ENCODE measurements at regions not wholly inside any gene's neighbourhood (a gene's known extent, or its start where the extent isn't known, plus 50 kb on each side); places are given as distances from the start of the nearest gene placed in this dataset.
"Not testable (repeated sequence)": the region's sequence is repeated elsewhere in the genome, so short reads cannot be mapped to it uniquely, and the experiment has no call there.

GRCh38 chr21:10437977-10438376, 83.4 kb upstream of the TPTE start:
- not testable (repeated sequence) for DNase-seq

- not testable (repeated sequence) for DNase-seq
Observed at GRCh38 chr21:10440639-10441038, 80.7 kb upstream of the TPTE start.

GRCh38 chr21:10442018-10442417, 79.4 kb upstream of the TPTE start:
- not testable (repeated sequence) for DNase-seq

- DNase-seq, result not testable (repeated sequence)
Observed at GRCh38 chr21:10445685-10446084, 75.7 kb upstream of the TPTE start.

GRCh38 chr21:10449451-10449850, 71.9 kb upstream of the TPTE start:
- not testable (repeated sequence) for DNase-seq

- not testable (repeated sequence) for DNase-seq
Observed at GRCh38 chr21:10451274-10451673, 70.1 kb upstream of the TPTE start.

- DNase-seq, result not testable (repeated sequence)
Observed at GRCh38 chr21:10457765-10458164, 63.6 kb upstream of the TPTE start.

- not testable (repeated sequence) for DNase-seq
Observed at GRCh38 chr21:10460957-10461356, 60.4 kb upstream of the TPTE start.

GRCh38 chr21:10461445-10461844, 59.9 kb upstream of the TPTE start:
- not testable (repeated sequence) for DNase-seq

GRCh38 chr21:10463156-10463555, 58.2 kb upstream of the TPTE start:
- no peak for DNase-seq

- DNase-seq, result no peak
Observed at GRCh38 chr21:10464975-10465374, 56.4 kb upstream of the TPTE start.

GRCh38 chr21:10465524-10466110, 55.8 kb upstream of the TPTE start:
- not testable (repeated sequence) for DNase-seq

GRCh38 chr21:10466200-10466599, 55.2 kb upstream of the TPTE start:
- DNase-seq, result no peak

Data from activated CD4-positive, alpha-beta T cell treated with anti-CD3 and anti-CD28 coated beads for 48 hours (primary cell).